Testis (tissue), 2 donors: ENCODE measurements at regions not wholly inside any gene's neighbourhood (a gene's known extent, or its start where the extent isn't known, plus 50 kb on each side); places are given as distances from the start of the nearest gene placed in this dataset.

Source experiments
- DNase-seq: peaks from one replicate; pipeline ENCODE4 v3.0.0-alpha.2; 2019
- H3K27ac ChIP-seq, 2 donors: fragments of 200-600 bp; sonication (generic); one replicate each; pipeline ENCODE4 v1.5.1; 2019
- H3K27me3 ChIP-seq: fragments of 200-600 bp; sonication (generic); one replicate; pipeline ENCODE4 v1.5.1; 2019
- H3K36me3 ChIP-seq: fragments of 200-600 bp; sonication (generic); one replicate; pipeline ENCODE4 v1.5.1; 2017; ENCODE audit warnings: low read depth; ENCODE audit errors: missing control alignments
- H3K4me1 ChIP-seq: fragments of 200-600 bp; sonication (generic); one replicate; pipeline ENCODE4 v1.5.1; 2019
- H3K4me3 ChIP-seq, 2 donors: fragments of 200-600 bp; sonication (generic); one replicate each; pipeline ENCODE4 v1.5.1; 2017 to 2019
- H3K9me3 ChIP-seq: fragments of 200-600 bp; sonication (generic); one replicate; pipeline ENCODE4 v1.5.1; 2017
- CTCF ChIP-seq, 3 experiments: fragments of 450-650 bp in 2 of 3; fragments of 200-600 bp in 1 of 3; sonication (generic) in 1 of 3; IDR thresholded peaks; one replicate each; pipeline ENCODE4 v1.5.1; 2016 to 2019; ENCODE audit warnings: antibody characterized with exemption in 3 of 3, mild to moderate bottlenecking in 2 of 3, moderate library complexity in 1 of 3
- POLR2A ChIP-seq: fragments of 450-650 bp; IDR thresholded peaks from one replicate; pipeline ENCODE4 v1.6.1; 2017; ENCODE audit warnings: antibody characterized with exemption, mild to moderate bottlenecking, moderate library complexity
- WGBS, 2 donors: methylation state at CpG; one replicate each; pipeline ENCODE4 v1.1.5; 2018; 5-methylcytosine and 5-hydroxymethylcytosine counted together
- intact Hi-C: fragments of 100-400 bp; cut with DNase I; formaldehyde crosslinking; loops from one replicate; pipeline ENCODE4 v1.15.1; 2023; ENCODE audit warnings: low total_unique reads

GRCh38 chr7:155209478-155210319 is 88.0 kb upstream of the INSIG1 start:
- intact Hi-C loops = no loop called here

GRCh38 chr7:155210356-155210755 is 87.3 kb upstream of the INSIG1 start:
- Histone ChIP-seq H3K36me3 (no peaks in the 10 kb centered on the region), H3K27ac (no peak overlapping the region), H3K27me3 (no peaks in the 10 kb centered on the region), H3K4me1 (peaks cover 11% of the 10 kb centered on the region), H3K9me3 (no peaks in the 10 kb centered on the region), H3K4me3 (no peak overlapping the region)
- DNase-seq = no peak
- TF ChIP-seq CTCF (IDR thresholded peaks at IDR 0.05) (no peak), POLR2A (no peak)
- WGBS, 2 donors = 81 to 82% methylated on average over 4 to 7 of the region's 7 CpGs
- intact Hi-C loops = no loop called here

More at GRCh38 chr7:155209478-155210319, 88.0 kb upstream of the INSIG1 start:
- H3K27ac ChIP-seq = peak overlapping the region in 1 of 2 donors; percentile 36
- no peaks in the 10 kb centered on the region for H3K27me3 ChIP-seq
- TF ChIP-seq POLR2A = no peak
- TF ChIP-seq CTCF (IDR thresholded peaks at IDR 0.05) = no peak
- no peak overlapping the region for H3K4me3 ChIP-seq
- H3K36me3 ChIP-seq = no peaks in the 10 kb centered on the region
- no peak for DNase-seq
- 22 to 28% methylated on average over 19 to 21 of the region's 21 CpGs for WGBS, 2 donors
- H3K4me1 ChIP-seq = peaks cover 8% of the 10 kb centered on the region
- H3K9me3 ChIP-seq = no peaks in the 10 kb centered on the region

- TF ChIP-seq POLR2A = no peak
- TF ChIP-seq CTCF (IDR thresholded peaks at IDR 0.05) = no peak
- Histone ChIP-seq H3K4me1 (peaks cover 11% of the 10 kb centered on the region), H3K4me3 (no peak overlapping the region), H3K9me3 (no peaks in the 10 kb centered on the region), H3K27me3 (no peaks in the 10 kb centered on the region), H3K36me3 (no peaks in the 10 kb centered on the region), H3K27ac (no peak overlapping the region)
- intact Hi-C loops = no loop called here
- 90 to 95% methylated on average over 6 of the region's 6 CpGs for WGBS, 2 donors
- no peak for DNase-seq
Observed at GRCh38 chr7:155211173-155211572, 86.5 kb upstream of the INSIG1 start.

GRCh38 chr7:155211761-155212160 is 85.9 kb upstream of the INSIG1 start:
- no peaks in the 10 kb centered on the region for H3K27me3 ChIP-seq
- DNase-seq = no peak
- peaks cover 11% of the 10 kb centered on the region for H3K4me1 ChIP-seq
- H3K9me3 ChIP-seq = no peaks in the 10 kb centered on the region
- H3K4me3 ChIP-seq = no peak overlapping the region
- WGBS, 2 donors = 71 to 100% methylated on average over 2 to 4 of the region's 4 CpGs
- TF ChIP-seq CTCF (IDR thresholded peaks at IDR 0.05) = no peak
- TF ChIP-seq POLR2A = no peak
- intact Hi-C loops = no loop called here
- H3K27ac ChIP-seq = no peak overlapping the region
- H3K36me3 ChIP-seq = no peaks in the 10 kb centered on the region
